H1 (cell line): ENCODE measurements at regions not wholly inside any gene's neighbourhood (a gene's known extent, or its start where the extent isn't known, plus 50 kb on each side); places are given as distances from the start of the nearest gene placed in this dataset.

Experiments
- CEBPB ChIP-seq: IDR thresholded peaks from 2 replicates; pipeline ENCODE4 v1.6.1; 2012; ENCODE audit warnings: low read depth, low read length
- E2F6 ChIP-seq: IDR thresholded peaks from 2 replicates; pipeline ENCODE4 v1.6.1; 2012; ENCODE audit warnings: inconsistent platforms
- GTF2F1 ChIP-seq: IDR thresholded peaks from 2 replicates; pipeline ENCODE4 v1.6.1; 2012; ENCODE audit warnings: low read depth, low read length, improper control_type of control experiment, borderline replicate concordance
- KDM4A ChIP-seq: IDR thresholded peaks from one replicate; pipeline ENCODE4 v1.7.1; 2012; ENCODE audit warnings: low read depth, mild to moderate bottlenecking, moderate library complexity, low read length, inconsistent platforms; ENCODE audit not compliant: severe bottlenecking
- YY1 ChIP-seq: IDR thresholded peaks from 2 replicates; pipeline ENCODE4 v1.6.1; 2011; ENCODE audit warnings: low read depth, mild to moderate bottlenecking, low read length

GRCh38 chr4:149993030-149993429, 85.2 kb upstream of the DCLK2 start (continued):
- TF ChIP-seq E2F6 (no peak), YY1 (no peak), CEBPB (no peak), KDM4A (no peak), GTF2F1 (no peak)
